ENCODE measurements at regions not wholly inside any gene's neighbourhood (a gene's known extent, or its start where the extent isn't known, plus 50 kb on each side); places are given as distances from the start of the nearest gene placed in this dataset.
"Not testable (repeated sequence)": the region's sequence is repeated elsewhere in the genome, so short reads cannot be mapped to it uniquely, and the experiment has no call there.

DNA sequence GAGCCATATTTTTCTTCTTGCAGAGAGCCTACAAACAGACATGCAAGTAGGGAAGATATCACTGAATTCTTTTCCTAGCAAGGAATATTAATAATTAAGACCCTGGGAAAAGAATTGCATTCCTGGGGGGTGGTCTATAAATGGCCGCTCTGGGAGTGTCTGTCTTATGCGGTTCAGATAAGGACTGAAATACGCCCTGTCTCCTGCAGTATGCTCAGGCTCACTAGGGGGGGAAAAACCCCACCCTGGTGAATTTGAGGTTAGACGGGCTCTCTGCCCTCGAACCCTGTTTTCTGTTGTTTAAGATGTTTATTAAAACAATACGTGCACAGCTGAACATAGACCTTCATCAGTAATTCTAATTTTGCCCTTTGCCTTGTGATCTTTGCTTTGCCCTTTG lies 88.6 kb downstream of the WTIP start:
- 35% methylated on average over 6 of the region's 6 CpGs for WGBS (ENCODE audit: low lambda C conversion rate)
- H3F3A ChIP-seq (replicated peaks; ENCODE audit: insufficient read depth); H3K9me3 ChIP-seq; H3K36me3 ChIP-seq (replicated peaks in 1 of 2; ENCODE audit: control insufficient read depth in 1 of 2, insufficient read depth in 2 of 2, low read length in 1 of 2); H3K4me2 ChIP-seq; H3K9ac ChIP-seq; H3K9me2 ChIP-seq; H4K20me1 ChIP-seq (ENCODE audit: insufficient read depth); DNase-seq; H3K79me2 ChIP-seq (ENCODE audit: insufficient read depth); H3K27ac ChIP-seq (ENCODE audit: low read depth in 2 of 2, low read length in 1 of 2); H3K4me3 ChIP-seq (ENCODE audit: low read depth in 2 of 2, low read length in 1 of 2); POLR2A ChIA-PET; H3K4me1 ChIP-seq (ENCODE audit: control insufficient read depth in 1 of 2, insufficient read depth in 2 of 2, low read depth in 1 of 2, low read length in 1 of 2); CTCF ChIA-PET; H2AFZ ChIP-seq (ENCODE audit: low read depth); H3K27me3 ChIP-seq (ENCODE audit: insufficient read depth): not testable (repeated sequence)

DNA sequence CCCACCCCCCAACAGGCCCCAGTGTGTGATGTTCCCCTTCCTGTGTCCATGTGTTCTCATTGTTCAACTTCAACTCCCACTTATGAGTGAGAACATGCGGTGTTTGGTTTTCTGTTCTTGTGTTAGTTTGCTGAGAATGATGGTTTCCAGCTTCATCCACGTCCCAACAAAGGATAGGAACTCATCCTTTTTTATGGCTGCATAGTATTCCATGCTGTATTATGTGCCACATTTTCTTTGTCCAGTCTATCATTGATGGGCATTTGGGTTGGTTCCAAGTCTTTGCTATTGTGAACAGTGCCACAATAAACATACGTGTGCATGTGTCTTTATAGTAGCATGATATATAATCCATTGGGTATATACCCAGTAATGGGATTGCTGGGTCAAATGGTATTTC lies 80.8 kb downstream of the WTIP start:
- H4K20me1 ChIP-seq (ENCODE audit: insufficient read depth); H3K79me2 ChIP-seq (ENCODE audit: insufficient read depth); H3K9me2 ChIP-seq; H3K9ac ChIP-seq; POLR2A ChIA-PET; H2AFZ ChIP-seq (ENCODE audit: low read depth); H3K27ac ChIP-seq (ENCODE audit: low read depth in 2 of 2, low read length in 1 of 2); H3K4me2 ChIP-seq; H3F3A ChIP-seq (replicated peaks; ENCODE audit: insufficient read depth); H3K4me1 ChIP-seq (ENCODE audit: control insufficient read depth in 1 of 2, insufficient read depth in 2 of 2, low read depth in 1 of 2, low read length in 1 of 2); H3K4me3 ChIP-seq (ENCODE audit: low read depth in 2 of 2, low read length in 1 of 2); H3K27me3 ChIP-seq (ENCODE audit: insufficient read depth); H3K9me3 ChIP-seq; H3K36me3 ChIP-seq (replicated peaks in 1 of 2; ENCODE audit: control insufficient read depth in 1 of 2, insufficient read depth in 2 of 2, low read length in 1 of 2); CTCF ChIA-PET; DNase-seq: not testable (repeated sequence)
- WGBS (ENCODE audit: low lambda C conversion rate) = 7% methylated on average over 3 of the region's 3 CpGs
